IMR-90 (cell line): ENCODE measurements at regions not wholly inside any gene's neighbourhood (a gene's known extent, or its start where the extent isn't known, plus 50 kb on each side); places are given as distances from the start of the nearest gene placed in this dataset.

Experiments used
- ATAC-seq: fragments of 200-7000 bp; cut with Tn5 transposase; 2 replicates; pipeline ENCODE4 v1.9.1; 2020; ENCODE audit warnings: low read depth, mild to moderate bottlenecking, moderate library complexity
- BruUV-seq: library from RNA; stranded (reverse); fragments of 400-500 nt; replicated peaks from 2 replicates; lab custom pipeline; 2021; lab: Mats Ljungman, UMichigan
- CTCF ChIA-PET: fragments of 300-600 bp; formaldehyde crosslinking; extraction: SDS; loops from one replicate; lab custom pipeline; 2021; ENCODE audit warnings: antibody characterized with exemption; lab: Yijun Ruan, JAX
- POLR2A ChIA-PET: fragments of 300-600 bp; sonication (Branson Sonifier 250); formaldehyde crosslinking; loops from one replicate; lab custom pipeline; 2022; ENCODE audit warnings: antibody characterized with exemption; ENCODE audit not compliant: unreplicated experiment; lab: Charles Lee
- DNase-seq: peaks from one replicate; pipeline ENCODE4 v3.0.0; 2013
- H2AFZ ChIP-seq: replicated peaks from 2 replicates; pipeline ENCODE3; 2013; ENCODE audit warnings: low read length, mild to moderate bottlenecking; ENCODE audit not compliant: poor library complexity
- H2AK5ac ChIP-seq: 2 replicates; pipeline ENCODE4 v1.6.1; 2013; ENCODE audit warnings: low read depth, low read length, inconsistent platforms
- H2AK9ac ChIP-seq: replicated peaks from 2 replicates; pipeline ENCODE3; 2013; ENCODE audit warnings: mild to moderate bottlenecking, low read depth, low read length, moderate library complexity; ENCODE audit not compliant: poor library complexity
- H2BK120ac ChIP-seq: 2 replicates; pipeline ENCODE4 v1.6.1; 2013; ENCODE audit warnings: low read depth, low read length, inconsistent platforms
- H2BK15ac ChIP-seq: 3 replicates; pipeline ENCODE4 v1.6.1; 2013; ENCODE audit warnings: low read depth, low read length, inconsistent platforms
- H2BK20ac ChIP-seq: 2 replicates; pipeline ENCODE4 v1.6.1; 2013; ENCODE audit warnings: low read depth, mild to moderate bottlenecking, inconsistent platforms, low read length, moderate library complexity
- H2BK5ac ChIP-seq: 2 replicates; pipeline ENCODE4 v1.6.1; 2013; ENCODE audit warnings: mild to moderate bottlenecking, low read depth, low read length, inconsistent platforms; ENCODE audit not compliant: poor library complexity, severe bottlenecking
- H3K14ac ChIP-seq: replicated peaks from 2 replicates; pipeline ENCODE4 v1.6.1; 2013; ENCODE audit warnings: low read depth, low read length, inconsistent platforms
- H3K18ac ChIP-seq: 2 replicates; pipeline ENCODE4 v1.6.1; 2013; ENCODE audit warnings: low read depth, low read length, control low read depth
- H3K23ac ChIP-seq: 2 replicates; pipeline ENCODE4 v1.6.1; 2013; ENCODE audit warnings: low read depth, low read length, inconsistent platforms
- H3K27ac ChIP-seq: 2 replicates; pipeline ENCODE4 v1.5.1; 2013; ENCODE audit warnings: mild to moderate bottlenecking, control low read depth, low read length; ENCODE audit not compliant: insufficient read depth
- H3K27me3 ChIP-seq: 2 replicates; pipeline ENCODE4 v1.6.1; 2013; ENCODE audit warnings: low read length; ENCODE audit not compliant: control insufficient read depth, insufficient read depth
- H3K36me3 ChIP-seq: 2 replicates; pipeline ENCODE4 v1.6.1; 2013; ENCODE audit warnings: low read length, mixed read lengths; ENCODE audit not compliant: control insufficient read depth, insufficient read depth
- H3K4ac ChIP-seq: 2 replicates; pipeline ENCODE4 v1.6.1; 2013; ENCODE audit warnings: low read depth, low read length, inconsistent platforms
- H3K4me1 ChIP-seq: 2 replicates; pipeline ENCODE4 v1.6.1; 2013; ENCODE audit warnings: low read length, mixed read lengths; ENCODE audit not compliant: control insufficient read depth, insufficient read depth
- H3K4me2 ChIP-seq: 2 replicates; pipeline ENCODE4 v1.6.1; 2013; ENCODE audit warnings: low read depth, mild to moderate bottlenecking, control low read depth, low read length, moderate library complexity
- H3K4me3 ChIP-seq: 2 replicates; pipeline ENCODE4 v1.5.1; 2013; ENCODE audit warnings: low read depth, mild to moderate bottlenecking, control low read depth, low read length, moderate library complexity; ENCODE audit not compliant: insufficient read depth
- H3K56ac ChIP-seq: 2 replicates; pipeline ENCODE4 v1.6.1; 2013; ENCODE audit warnings: low read length, inconsistent platforms; ENCODE audit not compliant: insufficient read depth; ENCODE audit errors: extremely low read depth
- H3K79me1 ChIP-seq, 2 experiments: 2 replicates each; pipeline ENCODE4 v1.6.1; 2013; ENCODE audit warnings: low read length in 2 of 2, inconsistent platforms in 1 of 2, low read depth in 1 of 2
- H3K9ac ChIP-seq: 2 replicates; pipeline ENCODE4 v1.6.1; 2013; ENCODE audit warnings: low read depth, low read length, control low read depth
- H3K9me1 ChIP-seq: 2 replicates; pipeline ENCODE4 v1.6.1; 2013; ENCODE audit warnings: low read length, inconsistent platforms; ENCODE audit not compliant: insufficient read depth
- H3K9me3 ChIP-seq: 2 replicates; pipeline ENCODE4 v1.6.1; 2013; ENCODE audit warnings: low read length; ENCODE audit not compliant: control insufficient read depth, insufficient read depth
- H4K20me1 ChIP-seq: 2 replicates; pipeline ENCODE4 v1.6.1; 2013; ENCODE audit warnings: low read length, inconsistent platforms; ENCODE audit not compliant: insufficient read depth
- H4K5ac ChIP-seq: 2 replicates; pipeline ENCODE4 v1.6.1; 2013; ENCODE audit warnings: mild to moderate bottlenecking, low read depth, low read length, control low read depth
- H4K8ac ChIP-seq, 2 experiments: 2 replicates each; pipeline ENCODE4 v1.6.1; 2013; ENCODE audit warnings: low read depth in 2 of 2, low read length in 2 of 2, control low read depth in 1 of 2, inconsistent platforms in 1 of 2
- H4K91ac ChIP-seq: 2 replicates; pipeline ENCODE4 v1.6.1; 2013; ENCODE audit warnings: low read depth, low read length, inconsistent platforms; ENCODE audit not compliant: insufficient read depth
- BHLHE40 ChIP-seq: fragments of 150-350 bp; IDR thresholded peaks from 2 replicates; pipeline ENCODE4 v1.6.1; 2016; ENCODE audit warnings: mild to moderate bottlenecking, low read depth, low read length
- CEBPB ChIP-seq: IDR thresholded peaks from 2 replicates; pipeline ENCODE4 v1.6.1; 2012; ENCODE audit warnings: low read depth, low read length, improper control_type of control experiment
- CHD1 ChIP-seq: IDR thresholded peaks from 2 replicates; pipeline ENCODE4 v1.6.1; 2012; ENCODE audit warnings: low read depth, low read length, improper control_type of control experiment
- CTCF ChIP-seq: conservative IDR thresholded peaks from 2 replicates; pipeline ENCODE4 v1.5.1; 2012; ENCODE audit warnings: mild to moderate bottlenecking, low read depth, low read length, improper control_type of control experiment
- ELK1 ChIP-seq: fragments of 150-350 bp; IDR thresholded peaks from 2 replicates; pipeline ENCODE4 v1.6.1; 2016; ENCODE audit warnings: low read depth, mild to moderate bottlenecking, low read length, moderate library complexity, borderline replicate concordance
- FOS ChIP-seq: fragments of 150-350 bp; IDR thresholded peaks from 2 replicates; pipeline ENCODE4 v1.6.1; 2016; ENCODE audit warnings: low read depth, low read length
- MAFK ChIP-seq: IDR thresholded peaks from 2 replicates; pipeline ENCODE4 v1.6.1; 2012; ENCODE audit warnings: low read depth, low read length, improper control_type of control experiment
- MAZ ChIP-seq: IDR thresholded peaks from 2 replicates; pipeline ENCODE4 v1.6.1; 2012; ENCODE audit warnings: low read depth, mild to moderate bottlenecking, low read length, improper control_type of control experiment, moderate library complexity, borderline replicate concordance
- MXI1 ChIP-seq: IDR thresholded peaks from 2 replicates; pipeline ENCODE4 v1.6.1; 2012; ENCODE audit warnings: low read depth, mild to moderate bottlenecking, low read length, moderate library complexity, borderline replicate concordance
- NFE2L2 ChIP-seq: fragments of 150-350 bp; IDR thresholded peaks from 2 replicates; pipeline ENCODE4 v1.6.1; 2016; ENCODE audit warnings: low read depth, mild to moderate bottlenecking, low read length
- POLR2A ChIP-seq: IDR thresholded peaks from 2 replicates; pipeline ENCODE4 v1.6.1; 2012; ENCODE audit warnings: mild to moderate bottlenecking, low read depth, low read length
- RAD21 ChIP-seq: IDR thresholded peaks from 2 replicates; pipeline ENCODE4 v1.6.1; 2012; ENCODE audit warnings: low read length, improper control_type of control experiment
- RCOR1 ChIP-seq: IDR thresholded peaks from 2 replicates; pipeline ENCODE4 v1.6.1; 2012; ENCODE audit warnings: mild to moderate bottlenecking, low read length, improper control_type of control experiment; ENCODE audit not compliant: insufficient replicate concordance
- RFX5 ChIP-seq: IDR thresholded peaks from 2 replicates; pipeline ENCODE4 v1.8.0; 2012; ENCODE audit warnings: low read depth, mild to moderate bottlenecking, low read length, moderate library complexity
- SMC3 ChIP-seq: fragments of 150-350 bp; IDR thresholded peaks from 2 replicates; pipeline ENCODE4 v1.6.1; 2016; ENCODE audit warnings: low read depth, mild to moderate bottlenecking, antibody characterized with exemption, low read length, moderate library complexity
- USF2 ChIP-seq: fragments of 150-350 bp; IDR thresholded peaks from 2 replicates; pipeline ENCODE4 v1.6.1; 2017; ENCODE audit warnings: mild to moderate bottlenecking, antibody characterized with exemption, low read length, low read depth
- WGBS, 2 experiments: methylation state at CpG; one replicate each; pipeline versions ENCODE4 v1.1.5 to v1.1.7; 2013; ENCODE audit warnings: missing lambda C conversion rate in 2 of 2; ENCODE audit not compliant: insufficient read length in 1 of 2; ENCODE audit errors: extremely low coverage in 2 of 2; 5-methylcytosine and 5-hydroxymethylcytosine counted together
- dilution Hi-C: fragments of 300-500 bp; cut with HindIII; formaldehyde crosslinking; loops from one replicate; pipeline ENCODE4 v1.14.3; 2018; ENCODE audit warnings: low sequenced_read_pairs; ENCODE audit not compliant: unreplicated experiment
- in situ Hi-C: fragments of 300-500 bp; cut with MboI; formaldehyde crosslinking; loops from 3 replicates; pipeline ENCODE4 v1.14.3; 2019; ENCODE audit warnings: low sequenced_read_pairs, inconsistent platforms, mixed read lengths
- intact Hi-C: fragments of 100-400 bp; cut with micrococcal nuclease; formaldehyde crosslinking; loops from 2 replicates; pipeline ENCODE4 v1.10.0; 2022

GRCh38 chr3:70621451-70621850 lies 309.0 kb upstream of the MDFIC2 start:
- no peak overlapping the region for H2AK9ac ChIP-seq
- no peak overlapping the region for H3K4me2 ChIP-seq
- H2AFZ ChIP-seq, result no peak overlapping the region
- intact Hi-C loops, result no loop called here
- POLR2A ChIA-PET, result no interaction called here
- H2BK15ac ChIP-seq, result no peak overlapping the region
- H3K4me1 ChIP-seq, result no peaks in the 10 kb centered on the region
- no peak overlapping the region for H2BK120ac ChIP-seq
- H4K20me1 ChIP-seq, result no peaks in the 10 kb centered on the region
- H3K9me1 ChIP-seq, result no peaks in the 10 kb centered on the region
- no CpG with 5 or more reads among the region's 1 CpG for WGBS, 2 experiments
- H3K4me3 ChIP-seq, result no peak overlapping the region
- no peak overlapping the region for H2AK5ac ChIP-seq
- peaks cover 4% of the 10 kb centered on the region; the same call in 1 of the 2 replicates for H3K27me3 ChIP-seq
- no peak overlapping the region for H3K18ac ChIP-seq
- H4K8ac ChIP-seq, result no peak overlapping the region
- DNase-seq (no peak), ATAC-seq (no peak)
- no peaks in the 10 kb centered on the region for H3K36me3 ChIP-seq
- H4K5ac ChIP-seq, result no peak overlapping the region
- TF ChIP-seq POLR2A (no peak), USF2 (no peak), NFE2L2 (no peak), RCOR1 (no peak), MAFK (no peak), CEBPB (no peak), FOS (no peak), ELK1 (no peak), RAD21 (no peak), CHD1 (no peak), RFX5 (no peak), SMC3 (no peak), MAZ (no peak), MXI1 (no peak), CTCF (no peak), BHLHE40 (no peak)
- no peaks in the 10 kb centered on the region for H3K79me1 ChIP-seq
- no peak overlapping the region for H2BK20ac ChIP-seq
- H3K56ac ChIP-seq, result no peak overlapping the region
- dilution Hi-C loops, result no loop called here
- H3K9ac ChIP-seq, result no peak overlapping the region
- BruUV-seq, result no TSS peak
- no peak overlapping the region for H3K27ac ChIP-seq
- no peak overlapping the region for H4K91ac ChIP-seq
- H3K4ac ChIP-seq, result no peak overlapping the region
- H3K23ac ChIP-seq, result no peak overlapping the region
- H2BK5ac ChIP-seq, result no peak overlapping the region
- no peaks in the 10 kb centered on the region for H3K9me3 ChIP-seq
- CTCF ChIA-PET, result no interaction called here
- no peak overlapping the region for H3K14ac ChIP-seq
- in situ Hi-C loops, result no loop called here
